AG10803 (cell line): ENCODE measurements at regions not wholly inside any gene's neighbourhood (a gene's known extent, or its start where the extent isn't known, plus 50 kb on each side); places are given as distances from the start of the nearest gene placed in this dataset.

Experiments
- DNase-seq: peaks from one replicate; pipeline ENCODE4 v3.0.0; 2010; ENCODE audit warnings: low read depth
- H3K4me3 ChIP-seq: 2 replicates; pipeline ENCODE4 v1.5.1; 2011; ENCODE audit warnings: mild to moderate bottlenecking, low read length, control low read depth
- TF ChIP-seq, protein P1 (sequence below): conservative IDR thresholded peaks from 2 replicates; pipeline ENCODE4 v1.5.1; 2011; ENCODE audit warnings: mild to moderate bottlenecking, low read length, control low read depth, inconsistent platforms

- TF ChIP-seq, protein P1, sequence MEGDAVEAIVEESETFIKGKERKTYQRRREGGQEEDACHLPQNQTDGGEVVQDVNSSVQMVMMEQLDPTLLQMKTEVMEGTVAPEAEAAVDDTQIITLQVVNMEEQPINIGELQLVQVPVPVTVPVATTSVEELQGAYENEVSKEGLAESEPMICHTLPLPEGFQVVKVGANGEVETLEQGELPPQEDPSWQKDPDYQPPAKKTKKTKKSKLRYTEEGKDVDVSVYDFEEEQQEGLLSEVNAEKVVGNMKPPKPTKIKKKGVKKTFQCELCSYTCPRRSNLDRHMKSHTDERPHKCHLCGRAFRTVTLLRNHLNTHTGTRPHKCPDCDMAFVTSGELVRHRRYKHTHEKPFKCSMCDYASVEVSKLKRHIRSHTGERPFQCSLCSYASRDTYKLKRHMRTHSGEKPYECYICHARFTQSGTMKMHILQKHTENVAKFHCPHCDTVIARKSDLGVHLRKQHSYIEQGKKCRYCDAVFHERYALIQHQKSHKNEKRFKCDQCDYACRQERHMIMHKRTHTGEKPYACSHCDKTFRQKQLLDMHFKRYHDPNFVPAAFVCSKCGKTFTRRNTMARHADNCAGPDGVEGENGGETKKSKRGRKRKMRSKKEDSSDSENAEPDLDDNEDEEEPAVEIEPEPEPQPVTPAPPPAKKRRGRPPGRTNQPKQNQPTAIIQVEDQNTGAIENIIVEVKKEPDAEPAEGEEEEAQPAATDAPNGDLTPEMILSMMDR, result no peak
- DNase-seq, result no peak
- no peak overlapping the region for H3K4me3 ChIP-seq
These were observed 416.6 kb downstream of the RWDD3 start for GRCh38 chr1:95650631-95651030.

DNA sequence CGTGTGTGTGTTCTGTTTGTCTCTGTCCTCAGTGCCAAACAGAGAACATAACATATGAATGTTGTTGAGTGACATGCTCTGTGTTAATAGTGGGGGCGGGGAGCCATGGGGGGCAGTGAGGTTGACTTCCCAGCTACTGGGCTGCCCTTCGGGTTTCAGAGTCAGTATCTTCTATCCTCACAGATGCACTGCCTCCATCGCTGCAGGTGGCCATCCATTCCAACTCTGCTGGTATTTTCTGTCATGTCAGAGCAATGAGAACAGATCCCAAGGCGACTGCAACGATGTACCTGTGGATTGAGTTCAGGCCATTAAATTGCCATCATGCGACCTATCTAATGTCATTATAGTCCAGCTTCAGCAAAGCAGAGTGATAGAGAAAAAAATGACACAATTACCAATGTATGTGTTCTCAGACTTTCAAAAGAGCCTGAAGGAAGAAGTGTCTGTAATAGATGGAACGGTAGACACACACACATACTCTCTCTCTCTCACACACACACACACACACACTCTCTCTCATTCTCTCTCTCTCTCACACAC, 418.5 kb downstream of the RWDD3 start:
- TF ChIP-seq, protein P1, result no peak
- DNase-seq, result no peak
- H3K4me3 ChIP-seq, result no peak overlapping the region

DNA sequence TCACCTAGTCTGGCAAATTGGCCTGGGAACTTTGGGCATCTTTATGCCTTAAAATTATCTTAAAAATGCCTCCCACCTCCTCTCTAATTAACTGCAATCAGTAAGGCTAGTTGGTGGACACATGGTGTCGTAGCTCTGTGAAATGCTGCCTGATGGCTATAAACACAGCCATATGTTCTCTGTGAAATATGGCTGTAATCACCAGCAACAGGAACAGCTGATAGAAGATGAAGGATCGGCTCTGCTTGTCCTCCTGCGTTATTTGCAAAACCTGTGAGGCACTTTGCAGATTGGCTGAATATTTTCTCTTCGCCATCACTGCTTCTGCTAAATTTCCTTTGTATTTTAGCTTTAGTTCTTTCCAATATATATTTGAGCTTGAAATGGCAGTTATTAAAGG, 419.6 kb downstream of the RWDD3 start:
- TF ChIP-seq, protein P1, result no peak
- H3K4me3 ChIP-seq, result no peak overlapping the region
- no peak for DNase-seq

DNA sequence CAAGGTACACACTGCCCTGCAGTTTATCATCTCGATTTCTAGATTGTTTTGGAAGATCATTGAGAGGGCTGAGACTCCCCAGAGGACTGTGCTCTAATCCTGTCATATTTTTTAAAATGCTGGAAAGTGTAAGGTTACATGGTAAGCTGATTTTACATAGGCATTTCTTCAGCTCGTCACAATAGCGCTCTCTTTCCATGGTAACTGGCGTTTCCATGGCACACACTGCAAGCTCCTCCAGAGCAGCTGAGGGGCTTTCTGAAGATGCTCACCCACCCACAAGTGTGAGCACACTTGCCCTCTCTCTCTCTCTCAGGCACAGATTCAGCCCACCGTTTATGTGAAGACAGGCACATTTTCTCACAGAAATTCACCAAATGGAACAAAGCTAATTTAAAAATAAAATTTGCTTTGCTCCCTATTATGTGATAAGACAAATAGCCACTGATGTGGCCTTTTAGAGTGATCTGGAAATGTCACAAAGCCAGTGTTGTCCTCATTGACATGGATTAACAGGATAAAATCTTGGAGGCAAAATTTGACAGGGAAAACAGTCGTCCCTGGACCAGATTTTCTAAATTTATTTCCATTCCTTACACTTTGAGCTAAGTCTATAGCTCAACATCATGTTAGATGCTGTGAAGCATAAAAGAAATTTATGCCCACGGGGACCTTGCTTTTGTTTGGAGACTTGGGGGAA, 421.5 kb downstream of the RWDD3 start:
- TF ChIP-seq, protein P1, result no peak
- H3K4me3 ChIP-seq, result no peak overlapping the region
- no peak for DNase-seq

GRCh38 chr1:95657248-95657647, 423.2 kb downstream of the RWDD3 start:
- no peak for DNase-seq

DNA sequence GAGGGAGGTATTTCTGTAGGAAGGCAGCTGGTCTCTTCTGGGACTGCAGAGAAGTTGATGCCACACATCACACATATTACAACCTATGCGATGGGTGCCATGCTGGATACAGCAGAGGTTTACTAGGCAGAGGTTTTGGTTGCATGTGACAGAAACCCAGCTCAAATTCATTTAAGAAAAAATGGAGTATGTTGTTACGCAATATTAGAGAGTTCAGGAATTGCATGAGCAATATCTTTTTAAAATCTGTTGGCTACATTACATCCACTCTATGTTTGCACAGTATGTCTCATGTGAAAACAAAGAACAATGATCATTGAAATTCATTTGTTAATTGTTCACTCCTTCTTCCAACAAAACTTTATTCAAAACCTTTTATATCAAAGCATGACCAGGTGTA, 425.2 kb downstream of the RWDD3 start:
- TF ChIP-seq, protein P1, result no peak
- no peak for DNase-seq
- no peak overlapping the region for H3K4me3 ChIP-seq

More at GRCh38 chr1:95657248-95657647, 423.2 kb downstream of the RWDD3 start:
- TF ChIP-seq, protein P1, result no peak
- H3K4me3 ChIP-seq, result no peak overlapping the region

DNA sequence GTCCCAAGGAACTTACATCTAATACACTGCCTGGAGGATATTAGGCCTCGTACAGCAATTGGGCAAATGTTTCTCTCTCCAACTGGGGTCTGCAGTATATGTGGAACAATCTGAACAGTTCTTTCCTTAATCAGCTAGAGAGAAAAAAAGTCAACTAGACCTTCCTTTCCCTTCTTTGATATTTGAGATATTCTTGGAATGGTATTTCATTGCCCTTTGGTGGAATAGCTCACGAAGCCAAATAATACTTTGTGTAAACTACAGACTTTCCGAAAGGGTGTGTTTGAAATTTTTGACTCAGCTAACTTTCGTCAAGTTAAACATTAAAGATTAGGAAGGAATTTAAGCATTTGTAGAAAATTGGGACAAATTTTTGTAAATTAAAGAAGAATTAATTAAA, 425.6 kb downstream of the RWDD3 start:
- no peak for DNase-seq
- TF ChIP-seq, protein P1, result no peak
- H3K4me3 ChIP-seq, result no peak overlapping the region
